Sigmoid colon (tissue), 6 donors: ENCODE measurements at regions not wholly inside any gene's neighbourhood (a gene's known extent, or its start where the extent isn't known, plus 50 kb on each side); places are given as distances from the start of the nearest gene placed in this dataset.

Experiments used
- DNase-seq: peaks from one replicate; pipeline ENCODE4 v3.0.0-alpha.2; 2019
- H3K27ac ChIP-seq, 4 donors: fragments of 200-600 bp; sonication (generic); one replicate each; pipeline ENCODE4 v1.5.1; 2016 to 2019; ENCODE audit warnings: mild to moderate bottlenecking in 1 of 4
- H3K27me3 ChIP-seq, 3 donors: fragments of 200-600 bp; sonication (generic); one replicate each; pipeline ENCODE4 v1.5.1; 2019; ENCODE audit warnings: mild to moderate bottlenecking in 1 of 3
- H3K36me3 ChIP-seq, 4 donors: fragments of 200-600 bp; sonication (generic); one replicate each; pipeline ENCODE4 v1.5.1; 2016 to 2019
- H3K4me1 ChIP-seq, 4 donors: fragments of 200-600 bp; sonication (generic); one replicate each; pipeline ENCODE4 v1.5.1; 2017 to 2019
- H3K4me3 ChIP-seq, 4 donors: fragments of 200-600 bp; sonication (generic); one replicate each; pipeline ENCODE4 v1.5.1; 2017 to 2019; ENCODE audit warnings: mild to moderate bottlenecking in 2 of 4, moderate library complexity in 1 of 4
- H3K9me3 ChIP-seq, 4 donors: fragments of 200-600 bp in 3 of 4; sonication (generic) in 3 of 4; one replicate each; pipeline versions ENCODE4 v1.5.1 to v1.6.1; 2013 to 2019
- EP300 ChIP-seq, 4 donors: sonication (generic); formaldehyde crosslinking; IDR thresholded peaks; one replicate each; pipeline ENCODE4 v1.6.1; 2017; ENCODE audit warnings: antibody characterized with exemption in 4 of 4
- POLR2A ChIP-seq, 2 donors: fragments of 450-650 bp; IDR thresholded peaks; one replicate each; pipeline ENCODE4 v1.6.1; 2016; ENCODE audit warnings: antibody characterized with exemption in 2 of 2, mild to moderate bottlenecking in 2 of 2, moderate library complexity in 2 of 2
- POLR2AphosphoS5 ChIP-seq, 4 donors: sonication (generic); formaldehyde crosslinking; IDR thresholded peaks; one replicate each; pipeline ENCODE4 v1.6.1; 2017; ENCODE audit warnings: antibody characterized with exemption in 4 of 4
- WGBS, 2 donors: extraction: QIAGEN DNeasy Blood & Tissue Kit; methylation state at CpG; one replicate each; pipeline ENCODE4 v1.1.7; 2013; 5-methylcytosine and 5-hydroxymethylcytosine counted together
- intact Hi-C: fragments of 100-400 bp; cut with DNase I; formaldehyde crosslinking; loops from one replicate; pipeline ENCODE4 v1.15.1; 2023
- TF ChIP-seq, protein P1 (sequence below), 4 experiments: fragments of 450-650 bp in 3 of 4; fragments of 200-600 bp in 1 of 4; IDR thresholded peaks; one replicate each; pipeline ENCODE4 v1.5.1; 2016 to 2019; ENCODE audit warnings: antibody characterized with exemption in 4 of 4, mild to moderate bottlenecking in 3 of 4, moderate library complexity in 2 of 4
- donor health status: healthy with polysubstance abuse.
- donor health status: healthy.

DNA sequence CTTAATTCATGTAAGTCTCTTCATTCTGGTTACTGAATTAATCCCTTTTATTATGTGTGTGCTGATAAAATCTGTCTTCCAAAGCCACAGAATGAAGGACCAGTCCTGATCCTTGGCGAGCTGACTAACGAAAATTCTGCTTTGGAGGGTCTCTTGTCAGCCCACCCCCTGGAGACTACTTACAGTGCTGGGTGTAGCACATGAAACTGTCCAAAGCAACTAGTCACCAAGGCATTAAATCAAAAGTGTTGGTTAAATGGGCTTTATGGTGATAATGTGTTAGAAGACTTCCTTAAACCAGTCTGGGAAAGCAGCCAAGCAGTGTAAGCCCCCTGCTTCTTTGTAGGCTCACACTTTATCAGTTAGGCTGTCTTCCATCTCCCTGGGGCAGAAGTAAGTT, 420.2 kb downstream of the SUCLG1 start:
- TF ChIP-seq, protein P1, sequence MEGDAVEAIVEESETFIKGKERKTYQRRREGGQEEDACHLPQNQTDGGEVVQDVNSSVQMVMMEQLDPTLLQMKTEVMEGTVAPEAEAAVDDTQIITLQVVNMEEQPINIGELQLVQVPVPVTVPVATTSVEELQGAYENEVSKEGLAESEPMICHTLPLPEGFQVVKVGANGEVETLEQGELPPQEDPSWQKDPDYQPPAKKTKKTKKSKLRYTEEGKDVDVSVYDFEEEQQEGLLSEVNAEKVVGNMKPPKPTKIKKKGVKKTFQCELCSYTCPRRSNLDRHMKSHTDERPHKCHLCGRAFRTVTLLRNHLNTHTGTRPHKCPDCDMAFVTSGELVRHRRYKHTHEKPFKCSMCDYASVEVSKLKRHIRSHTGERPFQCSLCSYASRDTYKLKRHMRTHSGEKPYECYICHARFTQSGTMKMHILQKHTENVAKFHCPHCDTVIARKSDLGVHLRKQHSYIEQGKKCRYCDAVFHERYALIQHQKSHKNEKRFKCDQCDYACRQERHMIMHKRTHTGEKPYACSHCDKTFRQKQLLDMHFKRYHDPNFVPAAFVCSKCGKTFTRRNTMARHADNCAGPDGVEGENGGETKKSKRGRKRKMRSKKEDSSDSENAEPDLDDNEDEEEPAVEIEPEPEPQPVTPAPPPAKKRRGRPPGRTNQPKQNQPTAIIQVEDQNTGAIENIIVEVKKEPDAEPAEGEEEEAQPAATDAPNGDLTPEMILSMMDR (IDR thresholded peaks at IDR 0.05), result no peak
- TF ChIP-seq POLR2AphosphoS5 (IDR thresholded peaks at IDR 0.05) (no peak), POLR2A (IDR thresholded peaks at IDR 0.05) (no peak), EP300 (IDR thresholded peaks at IDR 0.05) (no peak)
- intact Hi-C loops, result no loop called here
- Histone ChIP-seq H3K4me1 (no peaks in the 10 kb centered on the region), H3K4me3 (no peak overlapping the region), H3K36me3 (no peaks in the 10 kb centered on the region), H3K27ac (no peak overlapping the region), H3K9me3 (no peaks in the 10 kb centered on the region), H3K27me3 (no peaks in the 10 kb centered on the region)
- WGBS, 2 donors, result 31 to 70% methylated on average over 2 of the region's 2 CpGs
- no peak for DNase-seq

DNA sequence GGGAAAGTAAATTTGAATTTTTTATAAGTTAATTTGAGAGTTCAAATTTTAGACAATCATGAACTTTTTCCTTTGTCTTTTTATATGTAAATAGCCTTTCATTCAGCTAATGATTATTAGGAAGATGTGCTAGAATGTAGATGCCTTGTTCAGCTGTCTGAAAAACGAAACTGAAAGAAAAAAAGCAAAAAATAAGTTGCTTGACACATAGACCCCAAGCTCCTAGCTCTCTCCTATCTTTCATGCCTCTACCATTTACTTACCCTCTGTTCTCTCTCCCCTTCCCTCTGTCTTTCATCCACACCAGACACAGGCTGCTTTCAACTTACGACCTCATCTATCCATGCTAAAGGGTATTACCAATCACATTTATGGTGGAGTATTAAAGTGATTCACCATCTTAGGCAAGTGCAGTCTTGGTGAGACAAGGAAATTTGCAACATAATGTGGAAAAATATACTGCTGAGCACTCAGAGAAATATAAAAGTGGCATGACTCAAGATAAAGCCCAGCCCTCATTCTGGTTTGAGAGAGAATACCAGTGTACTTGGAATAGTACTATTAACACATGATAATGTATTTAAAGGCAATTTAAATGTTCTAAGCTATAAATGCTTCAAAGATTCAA, 425.6 kb downstream of the SUCLG1 start:
- no peak overlapping the region for H3K27ac ChIP-seq
- intact Hi-C loops, result no loop called here
- no peak for DNase-seq
- H3K4me1 ChIP-seq, result no peaks in the 10 kb centered on the region
- no peaks in the 10 kb centered on the region for H3K9me3 ChIP-seq
- no peaks in the 10 kb centered on the region for H3K27me3 ChIP-seq
- no peaks in the 10 kb centered on the region for H3K36me3 ChIP-seq
- H3K4me3 ChIP-seq, result no peak overlapping the region
- WGBS, 2 donors, result 29 to 43% methylated on average over 2 of the region's 2 CpGs
- TF ChIP-seq POLR2A (IDR thresholded peaks at IDR 0.05), result no peak
- TF ChIP-seq POLR2AphosphoS5 (IDR thresholded peaks at IDR 0.05), result no peak
- TF ChIP-seq, protein P1 (IDR thresholded peaks at IDR 0.05), result no peak
- no peak for TF ChIP-seq EP300 (IDR thresholded peaks at IDR 0.05)

DNA sequence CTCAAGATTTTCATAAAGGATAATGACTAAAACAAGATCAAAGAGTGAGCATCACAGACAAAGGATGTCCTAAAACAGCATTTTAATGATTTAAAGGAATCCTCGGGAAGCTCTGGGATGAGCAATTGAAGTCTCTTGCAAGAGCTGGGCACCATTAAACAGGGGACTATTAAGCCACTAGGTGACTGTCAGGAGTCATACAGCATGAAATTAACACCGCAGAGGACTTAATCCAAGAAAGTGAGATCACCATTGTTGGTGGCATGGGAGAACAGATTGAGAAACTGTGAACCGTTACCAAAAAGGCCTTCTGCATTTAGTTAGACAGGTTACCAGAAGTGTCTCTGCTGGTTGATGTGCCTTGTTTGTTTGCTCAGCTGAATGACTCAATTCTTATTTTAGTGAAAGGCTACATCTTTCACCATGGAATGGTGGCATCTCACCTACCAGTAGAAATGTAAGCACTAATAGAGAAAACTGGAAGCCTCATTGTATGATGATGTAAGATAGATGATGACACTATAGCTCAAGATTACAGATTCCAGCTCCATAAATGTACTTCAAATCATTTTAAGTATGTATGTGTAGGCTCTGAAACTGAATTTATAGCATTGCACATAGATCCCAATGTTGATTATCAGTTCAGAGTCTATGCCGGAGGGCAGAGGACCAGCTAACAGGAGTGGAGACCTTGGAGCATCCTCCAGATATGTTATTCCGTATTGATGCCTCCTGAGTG, 427.6 kb downstream of the SUCLG1 start:
- no peak for DNase-seq
- Histone ChIP-seq H3K4me3 (no peak overlapping the region), H3K36me3 (no peaks in the 10 kb centered on the region), H3K27me3 (no peaks in the 10 kb centered on the region), H3K27ac (no peak overlapping the region), H3K9me3 (no peaks in the 10 kb centered on the region), H3K4me1 (no peaks in the 10 kb centered on the region)
- intact Hi-C loops, result no loop called here
- TF ChIP-seq EP300 (IDR thresholded peaks at IDR 0.05), result no peak
- TF ChIP-seq, protein P1 (IDR thresholded peaks at IDR 0.05), result no peak
- TF ChIP-seq POLR2AphosphoS5 (IDR thresholded peaks at IDR 0.05), result no peak
- TF ChIP-seq POLR2A (IDR thresholded peaks at IDR 0.05), result no peak
- 95 to 96% methylated on average over 5 of the region's 5 CpGs for WGBS, 2 donors

DNA sequence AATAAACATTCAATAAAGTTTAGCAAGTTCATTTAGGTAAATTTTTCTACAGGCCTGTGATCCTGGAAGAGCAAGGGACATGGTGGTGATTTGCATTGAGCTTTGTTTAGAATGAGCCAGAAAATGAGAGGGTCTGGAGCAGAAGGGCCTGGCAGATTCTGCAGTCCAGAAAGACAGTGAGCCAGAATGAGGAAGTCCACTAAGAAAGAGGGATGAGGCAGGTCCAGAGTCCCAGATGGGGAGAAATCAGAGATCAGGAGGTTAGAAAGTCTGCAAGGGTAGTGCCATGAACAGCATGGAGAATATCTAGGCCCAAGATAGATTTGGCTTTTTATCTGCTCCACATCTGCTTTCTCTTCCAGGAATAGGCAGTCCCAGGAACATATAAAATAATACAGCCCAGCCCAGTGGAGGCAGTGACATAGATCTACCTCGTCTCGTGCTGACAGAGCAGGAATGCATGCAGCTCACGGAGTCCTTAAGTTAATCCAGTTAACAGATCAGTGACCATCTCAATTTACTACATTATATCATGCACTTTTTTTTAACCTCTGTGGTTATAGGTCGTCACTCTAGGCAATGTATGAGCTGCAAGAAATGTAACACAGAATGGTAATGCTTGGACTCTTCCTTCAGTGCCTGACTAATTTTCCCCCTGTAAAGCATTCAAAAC, 429.0 kb downstream of the SUCLG1 start:
- 91% methylated on average over 4 of the region's 4 CpGs for WGBS, 2 donors
- Histone ChIP-seq H3K9me3 (no peaks in the 10 kb centered on the region), H3K27me3 (no peaks in the 10 kb centered on the region), H3K4me3 (no peak overlapping the region), H3K36me3 (no peaks in the 10 kb centered on the region), H3K27ac (no peak overlapping the region), H3K4me1 (no peaks in the 10 kb centered on the region)
- DNase-seq, result no peak
- intact Hi-C loops, result loop anchor here (10.0 kb wide), 1 partner anchor 275 kb away; no protein-coding TSS in a partner anchor
- TF ChIP-seq EP300 (IDR thresholded peaks at IDR 0.05) (no peak), POLR2A (IDR thresholded peaks at IDR 0.05) (no peak), POLR2AphosphoS5 (IDR thresholded peaks at IDR 0.05) (no peak)
- TF ChIP-seq, protein P1 (IDR thresholded peaks at IDR 0.05), result no peak
